Lung (tissue), 11 donors: ENCODE measurements at regions not wholly inside any gene's neighbourhood (a gene's known extent, or its start where the extent isn't known, plus 50 kb on each side); places are given as distances from the start of the nearest gene placed in this dataset.

Source experiments
- ATAC-seq: fragments of 200-7000 bp; cut with Tn5 transposase; one replicate; pipeline ENCODE4 v1.9.1; 2020; ENCODE audit warnings: moderate number of reproducible peaks; ENCODE audit not compliant: insufficient read depth, low FRiP score
- DNase-seq, 3 donors: peaks; one replicate each; pipeline ENCODE4 v3.0.0-alpha.2; 2013 to 2017
- H3K27ac ChIP-seq, 2 donors: one replicate each; pipeline ENCODE4 v1.5.1; 2013; ENCODE audit warnings: mild to moderate bottlenecking in 2 of 2, moderate library complexity in 2 of 2, control low read depth in 1 of 2, inconsistent platforms in 1 of 2, low read depth in 1 of 2, low read length in 1 of 2
- H3K27me3 ChIP-seq, 3 donors: one replicate each; pipeline ENCODE4 v1.5.1; 2013; ENCODE audit warnings: low read length in 2 of 3; ENCODE audit not compliant: control insufficient read depth in 3 of 3, insufficient read depth in 3 of 3
- H3K36me3 ChIP-seq, 4 donors: one replicate each; pipeline ENCODE4 v1.5.1; 2013; ENCODE audit warnings: low read length in 4 of 4, mild to moderate bottlenecking in 1 of 4, moderate library complexity in 1 of 4; ENCODE audit not compliant: control insufficient read depth in 4 of 4, insufficient read depth in 4 of 4
- H3K4me1 ChIP-seq, 5 donors: one replicate each; pipeline ENCODE4 v1.5.1; 2013; ENCODE audit warnings: low read length in 5 of 5, mild to moderate bottlenecking in 2 of 5, moderate library complexity in 1 of 5; ENCODE audit not compliant: control insufficient read depth in 5 of 5, insufficient read depth in 5 of 5
- H3K4me3 ChIP-seq: one replicate; pipeline ENCODE4 v1.5.1; 2013; ENCODE audit warnings: mild to moderate bottlenecking, control low read depth, moderate library complexity
- H3K9ac ChIP-seq, 2 donors: one replicate each; pipeline ENCODE4 v1.5.1; 2013; ENCODE audit warnings: low read length in 2 of 2, control low read depth in 1 of 2; ENCODE audit not compliant: insufficient read depth in 1 of 2
- H3K9me3 ChIP-seq, 4 donors: one replicate each; pipeline ENCODE4 v1.5.1; 2013; ENCODE audit warnings: low read length in 3 of 4, mild to moderate bottlenecking in 1 of 4, moderate library complexity in 1 of 4; ENCODE audit not compliant: control insufficient read depth in 4 of 4, insufficient read depth in 3 of 4
- WGBS, 2 donors: extraction: QIAGEN DNeasy Blood & Tissue Kit; methylation state at CpG; one replicate each; pipeline ENCODE4 v1.1.7; 2013; 5-methylcytosine and 5-hydroxymethylcytosine counted together
- TF ChIP-seq, protein P1 (sequence below): IDR thresholded peaks from 2 replicates; pipeline ENCODE4 v1.5.1; 2012; ENCODE audit warnings: mild to moderate bottlenecking; ENCODE audit errors: control extremely low read depth, extremely low read depth
- donor health status: control.
- donor health status: control.
- donor health status: Bipolar disorder and iron deficiency.
- donor health status: healthy.
- donor health status: DM: yes; HTN: yes; CAD: no.

DNA sequence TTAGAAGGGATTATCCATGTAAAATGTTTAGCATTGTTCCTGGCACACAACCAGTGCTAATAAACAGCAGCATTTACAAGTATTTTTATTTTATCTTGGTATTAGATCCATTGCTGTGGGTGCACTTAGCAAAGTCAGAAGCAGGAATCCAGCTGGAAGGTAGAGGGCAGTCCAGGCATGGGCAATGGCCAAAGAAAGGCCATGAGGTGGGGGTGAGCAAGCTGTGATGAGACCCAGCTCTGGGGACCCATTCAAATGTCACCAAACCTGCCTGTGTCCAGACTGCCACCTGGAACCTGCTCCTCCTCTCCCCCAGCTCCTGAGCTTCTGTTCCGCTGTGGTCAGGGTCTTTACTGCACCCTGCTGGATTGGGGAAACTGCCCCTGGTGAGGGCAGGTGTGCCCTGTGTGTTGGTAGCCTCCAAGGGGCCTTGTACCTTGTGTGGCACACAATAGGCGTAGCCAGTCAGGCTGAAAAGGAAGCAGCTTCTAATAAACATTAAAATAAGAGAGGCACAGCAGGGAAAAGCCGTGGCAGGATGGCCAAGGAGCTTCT is 118.0 kb upstream of the CRHR1 start:
- ATAC-seq (no peak), DNase-seq (no peak)
- WGBS, 2 donors, result 70 to 85% methylated on average over 3 of the region's 3 CpGs
- no peaks in the 10 kb centered on the region for H3K4me1 ChIP-seq
- H3K36me3 ChIP-seq, result no peaks in the 10 kb centered on the region
- no peak overlapping the region for H3K4me3 ChIP-seq
- no peak overlapping the region for H3K9ac ChIP-seq
- no peak overlapping the region for H3K27ac ChIP-seq
- peaks cover 0 to 6% (median 0%) of the 10 kb centered on the region in 3 donors for H3K27me3 ChIP-seq
- H3K9me3 ChIP-seq, result peaks cover 0 to 4% (median 2%) of the 10 kb centered on the region in 4 donors
- TF ChIP-seq, protein P1, sequence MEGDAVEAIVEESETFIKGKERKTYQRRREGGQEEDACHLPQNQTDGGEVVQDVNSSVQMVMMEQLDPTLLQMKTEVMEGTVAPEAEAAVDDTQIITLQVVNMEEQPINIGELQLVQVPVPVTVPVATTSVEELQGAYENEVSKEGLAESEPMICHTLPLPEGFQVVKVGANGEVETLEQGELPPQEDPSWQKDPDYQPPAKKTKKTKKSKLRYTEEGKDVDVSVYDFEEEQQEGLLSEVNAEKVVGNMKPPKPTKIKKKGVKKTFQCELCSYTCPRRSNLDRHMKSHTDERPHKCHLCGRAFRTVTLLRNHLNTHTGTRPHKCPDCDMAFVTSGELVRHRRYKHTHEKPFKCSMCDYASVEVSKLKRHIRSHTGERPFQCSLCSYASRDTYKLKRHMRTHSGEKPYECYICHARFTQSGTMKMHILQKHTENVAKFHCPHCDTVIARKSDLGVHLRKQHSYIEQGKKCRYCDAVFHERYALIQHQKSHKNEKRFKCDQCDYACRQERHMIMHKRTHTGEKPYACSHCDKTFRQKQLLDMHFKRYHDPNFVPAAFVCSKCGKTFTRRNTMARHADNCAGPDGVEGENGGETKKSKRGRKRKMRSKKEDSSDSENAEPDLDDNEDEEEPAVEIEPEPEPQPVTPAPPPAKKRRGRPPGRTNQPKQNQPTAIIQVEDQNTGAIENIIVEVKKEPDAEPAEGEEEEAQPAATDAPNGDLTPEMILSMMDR, result no peak

DNA sequence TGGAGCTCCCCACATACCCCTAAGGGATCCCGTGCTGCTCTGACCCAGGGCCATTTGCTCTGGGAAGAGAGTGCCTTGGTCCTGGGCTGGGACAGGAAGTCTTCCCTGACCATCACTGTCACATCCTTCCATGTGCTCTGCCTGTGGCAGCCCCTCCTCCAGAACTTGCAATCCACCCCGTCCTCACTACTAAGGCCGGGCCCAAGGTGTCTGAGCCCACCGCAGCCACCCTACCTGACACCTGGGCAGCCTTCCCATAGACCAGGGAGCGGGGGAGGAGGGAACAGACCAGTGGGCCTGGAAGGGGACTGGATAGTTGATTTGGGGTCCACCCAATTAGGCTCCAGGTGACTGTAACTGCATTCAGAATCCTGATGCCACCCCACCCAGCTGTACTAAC is 117.5 kb upstream of the CRHR1 start:
- H3K4me1 ChIP-seq, result no peaks in the 10 kb centered on the region
- DNase-seq, result no peak
- TF ChIP-seq, protein P1, result no peak
- H3K27me3 ChIP-seq, result peaks cover 0 to 6% (median 0%) of the 10 kb centered on the region in 3 donors
- no peak overlapping the region for H3K9ac ChIP-seq
- no peak overlapping the region for H3K27ac ChIP-seq
- WGBS, 2 donors, result 76 to 83% methylated on average over 5 of the region's 5 CpGs
- no peaks in the 10 kb centered on the region for H3K36me3 ChIP-seq
- H3K4me3 ChIP-seq, result no peak overlapping the region
- no peak for ATAC-seq
- H3K9me3 ChIP-seq, result peaks cover 0 to 3% (median 2%) of the 10 kb centered on the region in 4 donors

DNA sequence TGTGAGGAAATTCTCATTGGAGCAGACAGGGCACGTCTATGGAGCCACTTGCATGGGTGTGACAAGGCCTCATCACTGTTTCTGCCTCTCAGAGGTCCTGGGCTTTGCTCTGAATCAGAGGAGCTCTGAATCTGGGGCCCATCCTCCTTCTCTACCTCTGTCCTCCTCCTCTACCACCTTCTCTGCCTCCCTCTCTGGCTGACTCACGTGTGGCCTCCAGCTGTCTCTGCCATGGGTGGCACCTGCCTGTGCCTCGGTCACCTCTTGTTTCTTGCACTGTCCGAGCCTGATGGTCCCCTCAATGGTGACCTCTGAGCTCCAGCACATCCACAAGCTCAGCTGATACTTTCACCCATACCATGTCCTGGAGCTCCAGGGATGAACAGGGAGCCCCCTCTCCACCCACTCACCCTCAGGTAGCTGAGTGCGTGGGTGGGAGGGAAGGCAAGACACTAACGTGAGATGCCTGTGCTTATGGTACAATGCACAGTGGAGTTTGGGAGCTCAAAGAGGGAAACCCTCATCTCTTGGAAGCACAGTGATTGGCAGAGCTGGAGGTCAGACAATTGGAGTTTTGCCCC is 116.4 kb upstream of the CRHR1 start:
- H3K27me3 ChIP-seq, result peaks cover 0 to 6% (median 0%) of the 10 kb centered on the region in 3 donors
- no peaks in the 10 kb centered on the region for H3K4me1 ChIP-seq
- H3K4me3 ChIP-seq, result no peak overlapping the region
- DNase-seq (no peak), ATAC-seq (no peak)
- TF ChIP-seq, protein P1, result no peak
- H3K27ac ChIP-seq, result no peak overlapping the region
- no peaks in the 10 kb centered on the region for H3K36me3 ChIP-seq
- peaks cover 0 to 5% (median 0%) of the 10 kb centered on the region in 4 donors for H3K9me3 ChIP-seq
- H3K9ac ChIP-seq, result no peak overlapping the region
- WGBS, 2 donors, result 73 to 88% methylated on average over 6 of the region's 6 CpGs
